Nucleus accumbens (tissue), 56 donors: ENCODE measurements at regions not wholly inside any gene's neighbourhood (a gene's known extent, or its start where the extent isn't known, plus 50 kb on each side); places are given as distances from the start of the nearest gene placed in this dataset.
A peak's percentile ranks its signal among the peaks of the same experiment; 100 is the strongest.

Experiments
- DNase-seq, 56 donors: peaks; one replicate each; lab custom pipeline; 2025; lab: John Stamatoyannopoulos, UW

DNA sequence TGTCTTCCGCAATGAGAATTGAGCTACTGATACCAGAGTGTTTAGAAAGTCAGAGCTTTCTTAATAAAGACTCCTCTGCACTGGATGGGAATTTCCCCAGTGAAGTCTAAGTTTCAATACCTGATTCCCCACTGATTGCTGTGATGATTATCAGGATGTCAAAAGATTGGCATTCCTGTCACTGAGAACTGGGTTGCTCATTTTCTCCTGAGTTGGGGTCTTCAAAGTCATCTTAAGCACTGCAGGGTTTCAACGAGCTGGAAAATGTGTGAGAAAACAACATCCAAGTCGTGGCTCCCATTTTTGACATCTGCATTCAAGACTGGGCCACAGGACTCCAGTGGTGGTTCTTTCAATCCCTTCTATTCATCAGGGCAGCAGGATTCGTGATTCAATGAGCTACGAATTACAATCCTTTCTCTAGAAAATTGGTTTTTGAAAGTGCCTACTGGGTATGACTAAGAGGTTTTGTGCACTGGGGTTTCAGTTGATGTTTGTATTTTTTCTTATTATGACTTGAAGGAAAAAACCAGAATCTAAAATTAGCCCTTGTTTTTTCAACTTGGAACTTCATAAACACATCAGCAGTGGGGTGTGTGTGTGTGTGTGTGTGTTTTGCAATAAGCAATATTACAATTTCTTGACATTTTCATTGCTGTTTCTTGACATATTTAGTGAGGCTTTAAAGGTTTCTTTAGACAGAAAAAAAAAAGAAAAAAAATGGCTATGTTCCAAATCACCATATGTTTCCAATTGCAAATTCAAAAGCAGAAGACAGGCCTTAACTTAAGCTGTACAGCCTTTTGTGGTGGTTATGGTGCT, 233.0 kb downstream of the FAM76B start:
- no peak for DNase-seq

DNA sequence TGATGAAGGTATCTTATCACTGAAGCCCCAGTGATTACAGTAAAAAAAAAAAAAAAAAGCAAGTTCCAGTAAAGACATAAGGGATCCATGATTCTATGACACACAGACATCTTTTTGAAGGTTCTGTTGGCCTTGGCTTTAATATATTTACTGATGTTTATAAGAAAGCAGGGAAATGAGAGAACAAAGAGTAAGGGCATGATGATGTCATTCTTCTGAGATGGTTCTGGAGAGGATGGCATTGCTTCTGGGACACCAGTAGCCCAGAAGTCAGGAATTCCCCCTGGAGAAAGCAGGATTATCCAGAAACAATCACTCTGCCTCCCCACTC, 233.6 kb downstream of the FAM76B start:
- DNase-seq: no peak

DNA sequence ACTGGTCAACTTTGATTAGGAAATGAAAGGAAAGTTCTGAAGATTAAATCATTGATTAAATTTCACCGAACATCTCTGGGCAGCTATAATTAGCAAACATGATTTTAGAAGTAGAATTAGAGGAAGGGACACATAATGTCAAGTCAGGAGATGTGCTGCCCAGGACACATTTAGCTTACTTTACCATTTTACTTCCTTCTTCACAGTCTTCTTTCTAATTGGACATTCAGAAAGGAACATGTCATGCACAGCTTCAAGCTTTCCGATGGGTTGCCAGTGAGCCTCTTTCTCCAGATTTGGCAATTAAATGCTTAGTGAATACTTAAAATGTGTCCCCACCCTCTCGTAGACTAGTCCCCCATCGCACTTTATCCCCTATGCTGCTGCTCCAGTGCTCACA, 234.7 kb downstream of the FAM76B start:
- no peak for DNase-seq

DNA sequence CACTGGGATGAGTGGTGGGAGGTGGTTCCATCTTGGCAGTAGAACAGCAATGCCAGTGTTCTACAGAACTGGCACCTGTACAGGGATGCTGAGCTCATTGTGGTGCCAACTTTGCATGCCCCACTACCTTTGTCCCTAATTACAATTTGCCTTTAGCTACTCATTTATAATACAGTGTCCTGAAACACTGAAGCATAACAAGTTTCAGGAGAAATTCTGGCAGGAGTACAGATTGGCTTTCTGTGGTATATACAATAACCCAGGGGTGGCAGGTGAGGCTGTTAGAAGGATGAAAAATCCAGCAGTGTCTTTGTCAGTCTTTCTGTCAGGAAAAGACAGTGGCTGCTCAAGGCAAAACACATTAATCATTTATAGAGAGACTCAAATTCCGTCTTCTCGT, 240.3 kb downstream of the FAM76B start:
- DNase-seq: no peak

DNA sequence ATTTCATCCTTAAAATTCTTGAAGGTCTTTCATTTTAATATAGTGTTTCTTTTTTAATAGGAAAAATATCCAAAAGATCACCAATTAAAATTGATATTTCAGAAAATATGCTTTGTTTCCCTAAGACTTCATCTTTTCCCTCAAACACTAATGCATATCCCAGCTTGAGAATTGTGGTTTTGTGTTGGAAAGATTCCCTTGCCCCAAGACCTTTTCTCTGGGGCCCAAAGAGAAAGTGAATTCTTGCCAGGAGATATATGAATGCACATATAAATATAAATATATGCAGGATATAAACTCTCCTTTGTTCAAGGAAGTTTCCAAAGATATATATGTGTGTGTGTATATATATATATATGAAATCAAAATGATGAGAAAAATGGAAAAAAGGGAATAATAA, 241.2 kb downstream of the FAM76B start:
- no peak for DNase-seq

DNA sequence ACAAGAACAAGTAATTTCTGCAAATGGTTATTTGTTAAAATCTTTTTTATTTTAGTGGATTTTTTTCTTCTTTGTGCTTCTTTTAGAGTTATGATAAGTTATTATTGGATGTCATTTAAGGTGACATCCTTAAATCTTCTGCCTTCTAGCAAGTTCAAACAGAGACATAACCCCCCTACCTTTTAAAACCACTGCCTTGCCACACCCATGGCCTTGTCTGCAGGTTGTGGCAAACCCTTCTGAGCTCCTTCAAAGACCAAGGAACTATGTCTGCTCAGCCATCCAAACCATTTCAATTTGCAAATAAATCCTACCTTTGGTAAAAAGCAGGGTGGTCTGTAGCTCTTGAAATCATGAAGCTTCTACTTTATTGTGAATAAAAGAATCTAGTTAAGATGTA, 241.6 kb downstream of the FAM76B start:
- no peak for DNase-seq

DNA sequence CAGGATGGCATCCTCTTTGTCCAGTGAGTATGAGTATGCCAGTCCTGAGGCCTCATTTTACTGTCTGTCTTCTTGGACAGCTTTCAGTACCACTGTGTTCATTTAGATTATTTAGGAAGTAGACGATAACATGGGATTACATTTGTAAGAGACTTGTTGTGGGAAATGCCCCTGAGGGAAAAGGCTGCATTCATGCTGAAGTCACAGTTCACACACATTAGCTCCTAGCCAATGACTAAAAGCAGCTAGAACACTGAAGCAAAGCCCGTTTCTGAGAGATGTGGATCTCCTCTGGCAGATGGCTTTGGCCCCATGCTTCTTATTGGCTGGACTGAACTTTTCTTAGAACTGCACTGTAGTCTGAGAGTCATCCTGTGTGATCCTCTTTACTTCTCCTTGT, 242.4 kb downstream of the FAM76B start:
- DNase-seq: no peak

DNA sequence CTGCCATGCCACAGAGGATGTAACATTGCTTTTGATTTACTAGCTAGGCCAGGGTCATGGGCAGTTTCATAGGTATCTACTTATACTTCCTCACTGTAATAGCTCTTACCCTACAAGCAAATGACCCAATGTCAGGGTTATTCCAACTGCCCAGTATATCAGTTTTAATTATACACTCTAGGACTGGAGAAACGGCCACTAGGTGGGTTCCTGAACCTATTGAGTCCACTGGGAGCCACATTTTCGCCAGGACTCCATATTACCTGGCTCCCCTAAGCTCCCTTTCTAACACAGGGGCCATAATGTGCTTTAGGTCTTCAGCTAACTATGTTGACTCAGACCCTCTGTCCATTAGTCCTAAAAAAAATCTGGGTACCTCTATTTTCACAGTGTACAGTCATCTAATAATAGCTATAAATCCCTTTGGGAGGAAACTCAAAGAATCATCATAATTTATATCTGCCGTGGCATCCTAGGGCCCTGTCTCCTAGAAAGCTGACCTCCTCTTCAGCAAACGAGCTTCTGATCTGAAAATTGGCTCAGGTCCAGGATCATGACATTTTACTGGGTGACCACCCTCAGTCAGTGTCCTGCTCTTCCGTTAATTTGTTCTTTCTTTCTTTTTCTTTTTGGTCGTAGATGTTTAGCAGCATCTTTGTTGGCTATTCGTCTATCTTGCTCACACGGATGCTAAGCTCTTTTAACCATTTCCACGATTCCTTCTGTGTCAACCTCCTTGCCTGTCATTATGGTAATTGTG, 244.3 kb downstream of the FAM76B start:
- no peak for DNase-seq

DNA sequence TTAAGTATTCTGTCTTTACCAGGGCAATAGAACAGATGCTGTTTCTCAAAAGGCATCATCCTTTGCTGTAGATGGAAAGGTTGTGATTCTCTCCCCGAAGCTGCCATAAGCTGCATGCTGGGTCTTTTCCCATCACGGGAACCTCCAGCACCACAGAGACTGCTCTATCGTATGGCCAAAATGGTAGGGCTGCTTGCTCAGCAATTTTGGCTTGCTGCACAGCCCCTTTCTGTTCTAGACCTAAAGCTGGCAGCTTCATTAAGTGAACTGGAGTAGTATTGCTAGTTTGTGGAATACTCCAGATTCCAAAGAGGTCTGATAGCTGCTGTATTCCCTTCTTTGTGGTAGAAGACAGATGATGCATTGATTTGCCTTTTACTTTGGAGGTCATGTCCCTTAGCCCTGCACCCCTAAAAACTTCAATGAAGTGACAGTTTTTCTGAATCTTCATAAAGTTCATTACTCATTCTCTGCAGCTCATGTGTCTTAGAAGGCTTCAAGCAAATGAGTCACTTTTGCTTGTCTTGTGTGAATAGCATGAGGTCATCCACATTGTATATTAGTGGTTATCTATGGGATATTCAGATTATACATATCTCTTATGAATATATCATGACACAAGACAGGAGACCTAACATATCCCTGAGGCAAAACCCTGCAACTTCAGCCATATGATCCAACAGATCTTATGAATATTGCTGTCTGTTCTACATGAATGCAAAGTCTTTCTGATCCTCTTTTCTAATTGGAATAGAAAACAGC, 245.3 kb downstream of the FAM76B start:
- no peak for DNase-seq

DNA sequence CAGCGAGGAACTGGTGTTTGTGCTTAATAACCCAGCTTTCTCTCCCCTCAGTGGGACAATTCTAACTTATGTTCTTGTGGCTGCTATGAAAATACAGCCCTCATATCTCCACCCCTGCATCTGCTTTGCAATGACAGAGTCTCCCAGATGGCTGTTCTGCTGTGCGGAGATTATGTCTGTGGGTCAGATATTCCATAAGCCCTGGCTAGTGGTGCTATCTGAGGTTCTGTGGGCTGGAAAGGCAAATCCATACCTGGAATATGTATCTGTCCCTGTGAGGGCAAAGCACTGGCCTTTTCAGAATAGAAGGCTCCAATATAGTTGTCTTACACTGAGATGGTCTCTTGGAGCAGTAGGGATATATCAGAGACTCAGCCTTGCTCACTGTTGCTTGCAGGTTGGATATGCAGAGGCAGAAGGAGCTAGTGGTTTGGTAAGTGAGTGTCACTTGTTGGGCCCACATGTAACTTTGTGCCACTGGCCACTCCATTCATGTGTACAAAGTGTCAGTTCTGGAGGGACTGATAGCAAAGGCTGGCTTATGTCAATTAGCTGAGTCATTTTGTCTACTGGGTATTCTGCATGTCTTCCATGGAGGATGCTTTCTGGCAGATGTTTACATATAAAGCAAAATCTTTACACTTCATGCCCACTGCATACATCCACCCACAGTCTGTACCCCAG, 246.6 kb downstream of the FAM76B start:
- DNase-seq: no peak

DNA sequence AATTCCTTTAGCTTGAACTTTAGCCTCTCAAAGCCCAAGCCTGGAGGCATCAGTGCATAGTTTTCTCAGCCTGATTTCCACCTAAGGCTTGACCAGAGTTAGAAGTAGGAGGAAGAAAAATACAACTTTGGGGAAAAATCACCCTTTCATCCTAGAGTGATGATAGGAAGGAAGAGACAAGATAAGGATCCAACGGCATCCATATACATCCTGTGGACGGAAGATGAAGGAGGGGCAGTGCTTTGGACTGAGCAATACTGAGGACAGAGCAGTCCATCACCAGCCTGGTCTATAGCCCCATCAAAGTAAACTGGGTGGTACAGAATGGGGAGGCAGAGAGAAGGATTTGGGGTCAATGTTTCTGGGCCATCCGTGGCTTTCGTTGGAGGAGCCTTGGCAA, 247.9 kb downstream of the FAM76B start:
- no peak for DNase-seq

DNA sequence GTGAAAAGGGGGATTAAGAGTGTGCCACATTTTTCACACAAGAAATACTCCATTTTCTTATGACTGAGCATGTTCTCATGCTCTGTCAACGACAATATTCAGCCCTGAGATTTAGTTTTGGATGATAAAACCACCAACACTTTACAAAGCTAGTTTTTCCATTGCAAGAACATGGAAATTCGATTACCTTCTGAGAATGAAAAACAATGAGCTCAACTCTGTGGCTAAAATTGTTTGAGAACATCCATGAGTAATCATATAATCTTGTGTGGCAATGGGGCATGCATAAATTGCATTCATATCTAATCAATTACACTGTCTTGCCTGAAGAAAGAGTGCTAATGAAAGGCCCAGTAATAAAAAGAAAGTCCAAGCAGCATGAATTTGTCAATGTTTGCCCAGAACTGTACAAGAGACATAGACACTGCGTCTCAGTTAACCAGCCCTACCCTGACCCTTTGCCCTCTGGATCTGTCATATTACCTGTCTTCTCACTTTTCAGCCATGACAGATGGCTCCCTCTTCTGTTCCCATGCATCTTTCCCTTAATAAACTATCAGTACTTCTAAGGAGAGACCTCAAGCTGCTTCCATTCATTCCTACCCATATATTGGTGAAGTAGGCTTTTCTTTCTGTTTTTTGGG, 253.4 kb downstream of the FAM76B start:
- no peak for DNase-seq

DNA sequence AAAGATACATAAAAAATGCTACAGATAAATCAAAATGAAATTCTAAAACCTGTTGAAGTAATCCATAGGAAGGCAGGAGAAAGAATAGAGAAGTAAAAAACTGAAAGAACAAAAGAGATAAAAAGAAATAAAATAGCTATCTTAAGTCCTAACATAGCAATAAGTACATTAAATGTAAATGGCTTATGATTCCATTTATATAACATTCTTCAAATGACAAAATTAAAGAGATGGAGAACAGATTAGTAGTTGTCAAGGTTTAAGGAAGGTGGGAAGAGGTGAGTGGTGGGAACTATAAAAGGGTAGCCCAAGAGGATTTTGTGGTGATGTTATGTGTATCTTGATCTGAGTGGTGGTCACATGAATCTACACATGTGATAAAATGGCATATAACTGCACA, 254.8 kb downstream of the FAM76B start:
- DNase-seq: no peak

DNA sequence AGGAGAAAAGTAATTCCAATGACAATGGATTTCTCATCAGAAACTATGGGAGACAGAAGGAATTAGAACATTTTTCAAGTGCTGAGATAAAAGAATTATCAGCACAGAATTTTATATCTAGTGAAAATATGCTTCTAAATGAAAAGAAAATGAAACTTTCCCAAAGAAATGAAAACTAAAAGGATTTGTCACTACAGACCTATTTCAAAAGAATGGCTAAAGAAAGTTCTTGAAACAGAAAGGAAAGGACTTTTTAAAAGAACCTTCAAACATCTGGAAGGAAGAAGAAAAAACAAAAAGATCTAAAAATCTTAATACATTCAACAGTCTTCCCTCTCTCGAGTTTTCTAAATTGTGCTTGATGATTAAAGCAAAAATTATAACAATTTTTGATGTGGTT, 255.4 kb downstream of the FAM76B start:
- DNase-seq: no peak

DNA sequence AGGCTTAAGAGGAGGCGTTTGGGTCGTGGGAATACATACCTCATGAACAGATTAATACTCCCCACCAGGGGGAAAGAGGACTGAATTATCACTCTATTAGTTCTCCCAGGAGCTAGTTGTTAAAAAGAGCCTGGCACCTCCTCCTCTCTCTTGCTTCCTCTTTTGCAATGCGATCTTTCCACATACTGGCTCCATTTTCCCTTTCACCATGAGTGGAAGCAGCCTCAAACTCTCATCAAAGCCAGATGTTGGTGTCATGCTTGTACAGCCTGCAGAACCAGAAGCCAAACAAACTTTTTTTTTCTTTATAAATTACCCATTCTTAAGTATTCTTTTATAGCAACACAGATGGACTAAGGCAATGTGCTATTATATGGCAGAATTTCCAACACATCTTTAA, 258.5 kb downstream of the FAM76B start:
- DNase-seq: no peak

DNA sequence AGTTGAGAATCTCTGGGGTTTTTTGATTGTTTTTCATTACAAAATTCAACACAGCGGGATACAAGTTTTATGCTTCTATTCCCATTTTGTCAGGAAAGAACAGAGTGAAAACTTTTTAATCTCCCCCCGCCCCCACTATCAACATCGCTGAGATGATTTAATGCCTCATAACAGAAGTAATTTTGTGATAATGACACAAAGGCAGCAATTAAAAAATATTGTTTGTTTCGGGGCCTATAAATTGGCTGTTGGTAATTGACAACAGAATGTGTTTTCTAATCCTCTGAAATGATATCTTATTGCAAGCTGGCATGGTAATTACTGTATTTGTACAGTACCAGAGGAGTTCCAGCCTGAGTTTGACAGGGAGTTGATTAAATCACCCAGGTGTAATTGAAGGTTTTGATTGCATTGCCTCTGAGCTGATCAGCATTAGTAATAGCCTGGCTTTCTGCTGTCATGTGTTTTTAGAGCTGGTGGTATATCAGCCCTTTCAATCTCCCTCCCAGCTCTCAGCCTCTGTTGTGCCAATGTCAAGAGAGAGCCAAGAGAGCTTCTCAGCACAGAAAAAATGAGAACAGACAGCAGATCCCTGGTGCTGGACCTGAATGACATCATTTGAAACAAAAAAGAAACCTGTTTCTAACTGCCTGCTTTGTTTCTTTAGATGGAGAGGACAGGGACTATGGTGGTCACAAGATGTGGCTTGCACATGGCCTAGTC, 265.1 kb downstream of the FAM76B start:
- DNase-seq: no peak

DNA sequence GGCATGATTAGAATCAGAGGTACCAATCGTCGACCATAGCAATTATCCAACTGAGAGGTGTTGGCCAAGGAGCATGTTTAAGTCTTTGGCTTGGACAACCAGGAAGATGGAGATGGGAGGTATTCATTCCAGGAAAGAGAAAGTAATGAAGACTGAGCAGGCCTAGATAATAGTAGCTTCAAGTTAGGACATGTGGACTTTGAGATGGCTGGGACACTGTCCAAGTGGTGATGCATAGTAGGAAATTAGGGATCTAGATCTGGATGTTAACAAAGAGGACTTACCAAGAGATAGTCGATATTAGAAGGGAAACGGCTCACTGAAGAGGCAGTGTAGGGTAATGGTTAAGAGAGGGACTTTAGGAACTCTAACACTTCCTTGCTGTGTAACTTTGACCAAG, 266.7 kb downstream of the FAM76B start:
- no peak for DNase-seq

DNA sequence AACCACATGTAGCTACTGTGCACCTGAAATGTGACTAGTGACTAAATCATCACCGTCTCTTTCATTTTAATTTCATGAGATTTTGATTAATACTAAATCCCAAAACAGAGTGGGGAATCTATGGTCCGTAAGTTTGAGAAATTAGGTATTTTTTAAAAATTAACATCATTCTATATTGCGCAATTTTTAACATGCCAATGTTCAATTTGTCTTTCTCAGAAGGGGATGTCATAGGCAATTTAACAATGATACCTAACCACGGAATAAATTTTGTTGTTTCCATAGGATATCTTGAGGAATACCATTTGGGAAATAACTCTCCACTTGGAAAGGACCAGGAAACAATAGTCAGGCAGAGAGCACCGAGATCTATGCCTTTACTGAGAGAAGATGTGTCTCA, 267.7 kb downstream of the FAM76B start:
- DNase-seq: no peak

DNA sequence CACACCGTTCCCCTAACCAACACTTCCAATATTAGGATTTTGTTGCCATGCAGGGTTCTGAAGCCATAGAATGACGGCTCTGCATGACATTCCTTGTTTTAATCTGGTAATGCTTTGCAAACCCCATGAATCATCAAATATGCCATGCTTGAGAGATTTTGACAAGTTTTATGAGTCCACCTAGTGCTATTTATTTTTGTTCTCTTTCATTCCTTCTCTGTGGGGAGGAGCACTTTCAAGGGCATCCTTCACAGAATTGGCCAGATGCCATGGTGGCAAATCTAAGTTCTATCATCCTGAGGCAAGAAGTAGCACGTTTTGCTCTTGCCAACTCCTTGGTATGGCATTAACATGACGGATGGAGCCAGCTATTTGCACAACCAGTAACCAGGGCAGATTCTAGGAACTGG, 268.4 kb downstream of the FAM76B start:
- peak in 4 of 56 donors; percentile 0 to 36 (median 4) for DNase-seq
